IPS-NIHi11 (cell line): ENCODE measurements at regions not wholly inside any gene's neighbourhood (a gene's known extent, or its start where the extent isn't known, plus 50 kb on each side); places are given as distances from the start of the nearest gene placed in this dataset.

Experiments
- DNase-seq: peaks from one replicate; pipeline ENCODE4 v3.0.0; 2012; ENCODE audit warnings: mixed read lengths, low spot score

- no peak for DNase-seq
Observed at GRCh38 chr6:47151232-47151898, 109.2 kb upstream of the ADGRF1 start.

GRCh38 chr6:47149554-47149953, 107.4 kb upstream of the ADGRF1 start:
- no peak for DNase-seq

- DNase-seq = no peak
Observed at GRCh38 chr6:47149066-47149465, 106.9 kb upstream of the ADGRF1 start.

GRCh38 chr6:47147836-47148344, 105.8 kb upstream of the ADGRF1 start:
- no peak for DNase-seq

- DNase-seq = no peak
Observed at GRCh38 chr6:47147175-47147727, 105.1 kb upstream of the ADGRF1 start.

- no peak for DNase-seq
Observed at GRCh38 chr6:47146431-47147174, 104.5 kb upstream of the ADGRF1 start.

- no peak for DNase-seq
Observed at GRCh38 chr6:47145212-47145611, 103.1 kb upstream of the ADGRF1 start.

GRCh38 chr6:47144306-47144705, 102.2 kb upstream of the ADGRF1 start:
- DNase-seq = no peak

GRCh38 chr6:47141963-47142362, 99.8 kb upstream of the ADGRF1 start:
- DNase-seq = no peak

GRCh38 chr6:47141171-47141570, 99.0 kb upstream of the ADGRF1 start:
- DNase-seq = no peak

GRCh38 chr6:47138046-47138445, 95.9 kb upstream of the ADGRF1 start:
- no peak for DNase-seq

- no peak for DNase-seq
Observed at GRCh38 chr6:47137073-47137472, 94.9 kb upstream of the ADGRF1 start.

GRCh38 chr6:47135772-47136171, 93.6 kb upstream of the ADGRF1 start:
- no peak for DNase-seq

GRCh38 chr6:47134476-47135189, 92.5 kb upstream of the ADGRF1 start:
- DNase-seq = peak; percentile 14

- no peak for DNase-seq
Observed at GRCh38 chr6:47133230-47134000, 91.3 kb upstream of the ADGRF1 start.

GRCh38 chr6:47132724-47133123, 90.6 kb upstream of the ADGRF1 start:
- DNase-seq = no peak

- DNase-seq = no peak
Observed at GRCh38 chr6:47131773-47132172, 89.6 kb upstream of the ADGRF1 start.

- DNase-seq = no peak
Observed at GRCh38 chr6:47130086-47130485, 88.0 kb upstream of the ADGRF1 start.

GRCh38 chr6:47129129-47129528, 87.0 kb upstream of the ADGRF1 start:
- DNase-seq = no peak

GRCh38 chr6:47126647-47127391, 84.7 kb upstream of the ADGRF1 start:
- DNase-seq = no peak

GRCh38 chr6:47118611-47119010, 76.5 kb upstream of the ADGRF1 start:
- no peak for DNase-seq
